ENCODE measurements at regions not wholly inside any gene's neighbourhood (a gene's known extent, or its start where the extent isn't known, plus 50 kb on each side); places are given as distances from the start of the nearest gene placed in this dataset.

DNA sequence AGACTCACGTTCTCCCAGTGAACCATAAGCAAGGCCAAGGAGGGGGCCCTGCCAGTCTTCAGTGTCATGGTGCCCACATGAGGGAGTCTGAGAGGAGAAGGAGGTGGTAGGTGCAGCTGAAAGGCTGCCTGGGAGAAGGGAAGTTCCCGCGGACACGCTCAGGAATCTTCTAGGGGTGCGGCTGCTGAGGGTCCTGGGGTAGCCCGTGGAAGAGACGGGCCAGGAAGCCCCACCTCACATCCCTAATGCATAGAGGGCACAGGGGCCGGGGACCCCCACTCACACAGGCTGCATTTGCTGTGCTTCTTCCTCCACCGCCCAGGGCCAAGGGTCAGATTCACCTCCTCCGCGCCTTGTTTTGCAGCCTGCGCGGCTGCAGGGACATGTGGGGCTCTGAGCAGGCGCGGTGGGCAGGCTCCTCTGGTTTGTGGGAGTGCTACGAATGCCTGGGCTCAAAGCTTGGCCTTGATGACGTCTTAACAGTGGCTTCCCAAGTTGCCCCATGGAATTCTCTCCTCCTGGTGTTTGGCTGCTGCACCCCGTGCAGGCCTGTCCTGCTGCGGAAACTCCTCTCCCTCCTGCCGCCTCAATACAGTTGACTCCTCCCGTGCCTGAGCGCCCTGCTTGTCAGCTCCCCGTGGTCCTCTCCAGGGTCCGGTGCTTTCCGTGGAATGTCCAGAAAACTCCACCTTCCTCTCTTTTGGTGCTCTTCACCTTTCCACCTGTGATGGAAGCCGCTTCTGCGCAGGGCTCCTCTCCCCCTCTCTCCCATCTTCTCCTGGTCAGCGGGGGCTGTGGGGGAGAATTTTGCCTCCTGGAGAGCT lies 95.7 kb downstream of the VAPA start:
- DNase-seq: no peak

DNA sequence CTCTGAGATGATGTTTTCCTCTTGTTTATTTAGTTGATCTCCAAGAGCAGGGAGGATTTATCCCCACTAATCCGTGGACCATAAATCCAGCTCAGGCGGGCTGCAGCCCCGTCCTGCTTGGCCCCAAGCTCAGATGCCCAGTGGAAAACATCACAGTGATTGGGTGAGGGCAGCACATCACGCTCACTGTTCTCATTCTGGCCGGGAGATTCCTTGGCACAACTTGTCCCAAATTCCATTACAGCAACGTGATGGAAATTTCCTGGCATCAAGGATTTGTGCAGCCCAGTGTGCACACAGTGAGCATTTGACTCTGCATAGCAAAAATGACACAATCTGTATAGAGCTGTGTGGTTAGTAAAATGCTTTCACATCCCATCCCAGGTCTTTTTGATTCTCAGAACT lies 96.8 kb downstream of the VAPA start:
- no peak for DNase-seq

DNA sequence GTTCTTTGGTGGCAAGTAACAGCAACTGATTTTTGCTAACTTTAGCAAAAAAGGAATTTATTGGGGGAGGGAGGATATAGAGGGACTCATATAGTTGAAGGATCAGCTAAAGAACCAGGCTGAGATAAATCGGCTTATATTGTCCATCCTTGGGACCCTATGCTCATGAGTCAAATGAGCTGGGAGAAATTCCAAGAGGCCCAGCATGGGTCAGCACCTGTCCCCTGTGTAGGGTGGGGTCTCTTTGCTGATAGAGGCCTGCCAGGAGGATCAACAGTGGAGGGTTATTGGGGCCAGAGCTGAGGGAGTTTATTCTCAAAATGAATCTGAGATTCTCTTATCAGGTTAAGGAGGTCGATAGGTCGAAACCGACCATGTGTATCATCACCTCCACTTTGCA lies 97.2 kb downstream of the VAPA start:
- DNase-seq: no peak

DNA sequence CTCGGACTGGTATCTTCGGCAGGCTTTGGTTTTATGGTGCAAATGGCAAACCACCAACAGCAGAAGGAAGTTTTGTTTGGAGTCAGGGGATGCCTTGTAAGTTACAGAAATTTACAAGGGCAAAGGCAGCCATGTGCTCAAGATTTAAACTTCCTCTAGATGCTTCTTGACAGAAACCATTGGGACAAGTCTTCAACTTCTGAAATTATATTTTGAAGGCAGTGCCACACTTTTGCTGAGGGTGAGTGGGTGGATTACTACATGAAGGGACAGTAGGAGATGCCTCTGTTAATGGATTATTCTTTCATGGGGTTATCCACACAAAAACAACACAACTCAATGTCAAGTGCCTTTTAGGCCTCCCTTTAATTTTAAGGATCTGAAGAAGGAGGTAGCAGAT lies 97.9 kb downstream of the VAPA start:
- DNase-seq: no peak

DNA sequence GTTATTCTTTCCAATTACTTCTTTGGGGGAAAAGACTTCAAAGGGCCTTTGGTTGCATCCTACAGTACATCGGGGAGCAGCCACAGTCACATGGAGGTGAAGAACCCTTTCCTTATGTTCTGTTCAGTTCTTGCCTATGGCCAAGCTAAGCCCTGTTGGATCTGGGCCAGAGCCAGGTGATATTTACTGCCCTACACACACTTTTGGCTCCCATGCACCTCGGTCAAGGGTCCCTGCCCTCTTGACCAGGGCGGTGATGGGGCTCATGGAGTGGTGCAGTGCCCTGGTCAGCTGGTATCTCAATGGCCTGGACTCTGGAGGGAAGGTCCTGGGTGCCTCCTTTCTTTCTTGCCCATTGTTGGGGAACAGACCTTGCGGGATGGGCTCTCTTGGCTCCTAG lies 98.7 kb downstream of the VAPA start:
- DNase-seq: no peak

DNA sequence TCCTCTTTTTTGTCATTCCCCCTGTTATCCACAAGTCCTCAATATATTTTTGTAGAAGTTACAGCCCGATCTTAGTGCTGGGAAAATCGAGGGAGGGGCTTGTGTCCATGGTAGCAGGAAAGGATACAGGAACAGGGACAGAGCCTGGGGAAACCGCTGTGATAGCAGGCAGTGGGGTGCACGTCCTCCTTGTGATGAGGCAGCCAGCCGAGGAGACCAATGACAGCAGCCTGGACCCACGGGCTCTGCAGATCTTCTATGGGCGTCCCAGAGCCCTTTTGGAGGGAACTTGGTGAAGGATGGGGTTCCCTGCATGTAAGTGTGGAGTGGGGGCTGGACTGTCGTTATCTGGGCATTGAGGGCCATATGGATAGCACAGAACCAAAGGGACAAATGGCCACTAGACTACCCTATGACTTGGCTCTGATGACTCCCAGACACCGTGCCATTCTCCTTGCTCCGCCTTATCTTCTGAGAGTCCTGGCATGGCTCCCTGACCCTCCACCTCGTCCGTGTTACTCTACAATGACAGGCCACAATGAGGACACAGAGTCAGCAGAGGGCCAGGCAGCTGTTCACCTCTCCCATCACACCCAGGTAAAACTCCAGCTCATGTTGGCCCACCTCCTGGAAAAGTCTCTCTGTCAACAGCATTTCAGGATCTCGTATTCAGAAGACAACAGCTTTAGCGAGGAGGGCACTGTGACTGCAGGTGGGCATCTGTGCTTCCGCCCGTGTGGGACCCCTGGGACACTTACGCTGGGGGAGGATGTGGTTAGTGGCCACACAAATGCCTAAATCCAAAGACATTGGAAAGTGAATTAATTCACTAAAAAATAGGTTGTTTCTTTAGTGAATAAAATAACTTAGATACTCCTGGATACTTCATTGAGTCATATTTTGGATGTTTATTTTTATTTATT lies 100.1 kb downstream of the VAPA start:
- DNase-seq: no peak

DNA sequence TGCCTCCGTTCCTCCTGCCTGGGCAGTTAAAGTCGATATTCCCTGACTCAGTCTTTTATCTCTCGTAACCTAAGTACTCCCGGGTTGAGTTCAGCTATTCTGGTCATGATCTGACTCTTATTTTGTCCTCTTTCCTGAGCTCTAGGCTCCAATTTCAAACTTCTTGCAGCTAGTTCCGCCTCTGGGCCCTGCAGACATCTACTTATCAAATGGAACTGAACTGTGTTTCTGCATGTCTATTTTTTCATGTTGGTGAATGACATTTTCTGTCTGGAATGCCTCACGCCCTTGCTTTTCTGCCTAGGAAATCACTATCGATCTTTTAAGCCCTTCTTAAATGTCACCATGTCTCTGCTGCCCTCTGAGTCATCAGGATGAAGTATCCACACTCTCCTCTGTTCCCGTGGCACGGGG lies 101.5 kb downstream of the VAPA start:
- no peak for DNase-seq

DNA sequence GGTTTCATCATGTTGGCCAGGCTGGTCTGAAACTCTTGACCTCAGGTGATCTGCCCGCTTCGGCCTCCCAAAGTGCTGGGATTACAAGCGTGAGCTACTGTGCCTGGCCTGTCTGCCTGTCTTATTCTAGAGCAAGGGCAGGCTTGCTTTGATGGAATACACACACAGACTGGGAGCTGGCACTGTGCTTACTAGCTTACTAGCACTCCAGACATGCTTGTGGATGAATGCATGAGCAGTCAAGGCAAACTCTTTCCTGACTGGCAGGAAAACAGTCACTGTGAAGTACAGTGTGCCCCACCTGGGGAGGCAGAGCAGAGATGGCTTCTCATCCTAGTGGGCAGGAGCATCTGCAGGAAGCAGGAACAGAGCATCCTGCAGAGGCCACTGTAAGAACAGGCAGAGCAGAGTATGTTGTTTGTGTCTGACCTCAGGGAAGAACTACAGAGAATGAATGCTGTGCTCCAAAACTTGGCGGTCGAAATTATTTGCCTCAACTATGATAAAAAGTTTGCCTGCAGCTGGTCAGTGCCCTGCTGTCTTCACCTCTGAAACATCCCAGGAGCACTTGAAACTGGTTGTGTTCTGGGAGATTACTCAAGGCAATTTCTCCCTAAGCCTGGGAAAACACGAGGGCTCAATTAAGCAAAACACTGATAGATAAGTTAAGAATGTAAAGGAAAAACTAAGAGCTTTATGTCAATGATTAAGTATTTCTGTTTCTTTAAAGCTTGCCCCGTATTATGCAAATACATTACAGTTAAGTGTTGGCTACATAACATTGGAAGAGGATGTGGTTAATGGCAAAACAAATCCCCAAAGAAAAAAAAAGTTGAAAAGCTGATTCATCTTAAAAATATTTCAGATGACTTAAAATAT lies 102.4 kb downstream of the VAPA start:
- no peak for DNase-seq

DNA sequence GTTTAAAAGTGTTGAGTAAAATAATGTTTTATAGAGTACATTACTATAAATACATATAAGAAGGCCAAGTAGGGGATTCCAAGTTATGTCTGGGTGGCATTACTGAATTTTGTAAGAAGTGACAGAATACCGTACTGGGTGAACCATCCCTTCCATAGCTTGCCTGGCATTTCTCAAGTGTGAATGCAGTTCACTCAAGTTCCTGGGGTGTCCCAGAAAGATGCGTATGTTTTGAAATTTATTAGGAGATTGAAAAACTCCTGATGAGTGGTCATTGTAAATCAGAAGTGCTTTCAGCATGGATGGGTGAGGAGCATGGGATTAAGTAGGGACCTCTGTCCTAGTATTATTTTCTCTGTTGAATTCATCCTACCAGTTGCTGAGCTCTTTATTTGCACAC lies 103.2 kb downstream of the VAPA start:
- DNase-seq: no peak

DNA sequence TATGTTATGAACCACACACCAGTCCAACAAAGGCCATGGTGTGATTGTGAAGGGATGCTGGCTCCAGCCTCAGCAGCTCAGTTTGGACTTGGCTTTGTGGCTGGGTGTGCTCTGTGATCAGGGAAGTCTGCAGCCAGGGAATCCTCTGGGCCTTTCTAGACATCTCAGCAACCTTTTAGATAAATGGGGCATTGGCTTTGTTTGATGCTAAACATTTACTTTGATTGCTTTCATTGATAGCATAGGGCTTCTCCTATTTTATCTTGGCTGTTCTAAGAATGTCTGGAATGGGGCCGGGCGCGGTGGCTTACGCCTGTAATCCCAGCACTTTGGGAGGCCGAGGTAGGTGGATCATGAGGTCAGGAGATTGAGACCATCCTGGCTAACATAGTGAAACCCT lies 104.5 kb downstream of the VAPA start:
- no peak for DNase-seq

DNA sequence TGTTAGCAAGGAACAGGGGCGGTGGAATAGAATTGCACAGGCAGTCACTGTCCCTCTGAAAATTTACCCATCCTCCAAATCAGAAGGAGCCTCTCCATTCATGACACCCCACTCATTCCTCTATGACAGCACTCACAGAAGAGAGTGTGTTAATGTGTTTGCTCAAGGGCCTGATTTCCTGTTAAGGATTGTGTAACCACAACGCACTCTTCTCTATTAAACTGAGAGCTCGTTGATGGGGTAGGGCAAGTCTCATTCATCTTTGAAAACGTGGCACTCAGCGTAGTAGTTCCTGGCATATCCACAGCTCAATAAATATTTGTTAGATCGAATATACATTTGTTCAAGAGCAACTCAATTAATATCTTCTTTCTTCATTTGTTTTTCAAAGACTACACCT lies 106.4 kb downstream of the VAPA start:
- peak; percentile 80 for DNase-seq

DNA sequence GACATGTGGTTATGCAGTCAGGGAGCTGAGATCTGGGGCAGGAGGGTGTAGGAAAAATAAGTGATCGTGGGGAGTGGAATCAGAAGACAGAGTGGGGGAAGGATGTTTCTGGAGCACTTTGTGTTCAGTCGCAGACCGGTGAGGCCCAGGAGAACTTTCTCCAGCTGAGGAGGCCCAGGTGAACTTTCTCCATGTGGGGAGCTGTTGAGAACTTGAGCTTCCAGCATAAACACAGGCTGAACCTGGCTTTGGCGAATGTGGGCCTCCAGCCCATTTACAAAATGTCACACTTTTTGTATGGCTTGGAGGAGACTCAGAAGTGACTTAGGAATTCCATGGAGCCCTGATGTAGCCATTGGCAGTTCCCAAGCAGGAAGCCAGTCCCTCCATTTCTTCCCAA lies 108.5 kb downstream of the VAPA start:
- DNase-seq: no peak

DNA sequence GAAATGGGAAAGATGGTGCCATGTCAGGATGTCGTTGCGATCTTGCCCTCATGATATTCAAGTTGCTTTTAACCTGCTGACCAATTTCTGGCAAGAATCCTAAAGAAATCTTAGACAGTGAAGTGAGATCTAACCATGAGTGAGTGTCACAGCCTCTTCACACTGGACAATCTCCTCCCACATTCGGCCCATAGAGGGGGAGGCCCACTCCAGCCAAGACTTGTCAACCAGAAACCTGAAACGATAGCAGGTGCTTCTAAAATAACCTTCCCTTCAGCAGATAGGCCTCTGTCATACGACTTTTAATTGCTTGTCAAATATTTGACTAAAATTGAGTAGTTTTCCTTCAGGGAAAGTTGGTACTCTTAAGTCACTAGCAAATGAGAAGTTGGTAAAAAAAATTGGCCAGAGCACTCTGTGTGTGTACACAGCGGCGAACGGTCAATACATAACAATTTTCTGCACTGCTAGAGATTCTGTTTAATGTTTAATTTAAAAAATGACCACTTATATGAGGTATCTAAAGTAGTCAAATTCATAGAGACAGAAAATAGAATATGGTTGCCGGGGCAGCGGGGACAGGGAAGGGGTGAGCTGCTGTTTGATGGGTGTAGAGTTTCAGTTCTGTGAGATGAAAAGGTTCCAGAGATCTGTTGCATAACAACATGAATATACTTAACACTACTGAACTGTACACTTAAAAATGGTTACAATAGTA lies 110.2 kb downstream of the VAPA start:
- DNase-seq: peak; percentile 83

DNA sequence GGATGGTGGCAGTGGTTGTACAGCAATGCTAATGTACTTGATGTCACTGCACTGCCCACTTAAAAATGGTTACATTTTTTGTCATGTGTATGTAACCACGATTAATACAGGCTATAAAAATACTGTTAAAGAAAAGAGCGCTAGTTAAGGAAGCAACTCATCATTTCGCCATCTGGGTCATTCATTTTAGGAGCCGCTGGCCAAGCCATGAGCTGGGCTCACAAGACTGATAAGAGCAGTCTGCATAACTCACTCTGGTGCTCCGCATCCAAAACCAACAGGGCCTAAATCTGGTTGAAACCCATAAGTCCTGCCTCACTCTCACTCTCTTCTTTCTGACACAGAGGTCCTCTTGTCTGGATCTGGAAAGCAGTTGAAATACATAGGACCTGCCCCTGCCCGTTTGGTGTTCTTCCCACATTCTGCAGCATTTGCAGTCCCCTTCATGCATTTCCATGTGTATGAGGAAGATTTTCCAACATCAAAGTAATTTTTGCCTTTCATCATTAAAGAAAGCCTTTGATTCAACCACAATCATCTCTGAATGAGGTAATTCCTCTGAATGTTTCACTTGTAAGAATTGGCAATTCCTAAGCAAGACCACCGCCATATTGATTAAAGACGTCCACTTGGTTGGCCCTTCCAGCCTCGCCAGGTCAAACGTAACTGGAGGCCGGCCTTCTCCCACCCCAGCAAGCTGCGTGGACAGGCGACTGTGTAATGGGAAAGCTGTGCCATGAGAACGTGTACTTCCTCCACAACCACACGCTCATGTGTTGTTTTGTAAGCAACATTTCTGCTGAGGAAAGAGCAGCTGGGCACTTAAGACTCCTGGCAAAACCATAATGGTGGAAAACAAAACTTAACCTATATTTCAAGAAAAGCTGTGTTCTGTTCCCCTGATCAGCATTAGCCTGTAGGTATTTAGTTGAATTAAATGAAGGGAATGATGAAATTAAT lies 112.2 kb downstream of the VAPA start:
- no peak for DNase-seq

DNA sequence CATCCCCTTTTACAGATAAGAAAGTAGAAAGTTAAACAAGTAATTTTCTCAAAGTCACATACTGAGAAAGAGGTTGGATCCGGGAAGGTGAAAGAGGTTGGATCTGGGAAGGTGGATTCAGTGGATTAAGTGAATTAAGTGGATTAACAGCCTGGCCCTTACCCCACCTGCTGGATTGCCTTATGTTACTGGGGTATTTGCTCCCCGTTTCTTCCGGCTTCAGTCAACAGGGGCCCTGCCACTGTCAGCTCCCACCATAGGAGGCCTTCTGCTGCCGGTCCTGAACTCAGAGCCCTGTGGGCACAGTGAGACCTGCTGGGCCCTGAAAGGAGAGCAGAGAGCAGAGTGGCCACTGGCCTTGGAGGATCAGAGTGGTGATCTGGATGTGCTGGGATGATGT lies 113.2 kb downstream of the VAPA start:
- no peak for DNase-seq

DNA sequence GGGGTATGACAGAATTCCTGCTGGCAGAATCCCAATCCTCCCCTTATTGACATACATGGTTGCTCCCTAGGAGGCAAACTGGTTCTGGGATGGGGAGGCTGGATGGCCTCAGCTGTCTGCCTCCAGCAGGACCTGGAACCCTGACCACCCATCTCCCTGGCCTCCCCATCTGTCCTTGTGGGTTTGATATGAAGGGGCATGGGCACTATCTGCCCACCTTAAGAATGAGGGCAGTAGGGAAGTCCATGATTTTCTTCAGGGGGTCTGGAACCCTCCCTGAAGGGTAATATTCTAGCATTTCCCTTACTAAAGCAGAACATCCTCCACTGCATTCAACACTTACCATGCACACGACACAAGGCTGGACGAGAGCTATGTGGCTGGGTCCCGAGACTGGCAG lies 113.6 kb downstream of the VAPA start:
- DNase-seq: no peak

DNA sequence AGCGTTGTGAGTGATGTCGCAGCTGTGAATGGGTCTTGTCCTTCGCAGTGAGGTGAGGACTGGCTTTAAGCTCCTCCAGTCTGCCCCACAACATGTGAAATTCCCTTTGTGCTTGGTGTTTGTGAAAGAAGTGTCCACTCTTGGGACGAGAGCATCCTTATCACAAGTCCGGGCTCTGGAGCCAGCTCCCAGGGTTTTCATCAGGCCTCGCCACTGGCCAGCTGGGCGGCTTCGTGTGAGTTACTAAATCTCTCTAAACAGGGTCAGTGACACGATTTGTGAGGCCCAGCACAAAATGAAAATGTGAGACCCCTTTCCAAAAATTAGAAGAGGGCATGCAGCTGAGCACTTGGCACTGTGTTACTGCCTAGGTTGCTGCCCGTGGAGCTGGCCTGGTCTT lies 115.9 kb downstream of the VAPA start:
- DNase-seq: no peak

DNA sequence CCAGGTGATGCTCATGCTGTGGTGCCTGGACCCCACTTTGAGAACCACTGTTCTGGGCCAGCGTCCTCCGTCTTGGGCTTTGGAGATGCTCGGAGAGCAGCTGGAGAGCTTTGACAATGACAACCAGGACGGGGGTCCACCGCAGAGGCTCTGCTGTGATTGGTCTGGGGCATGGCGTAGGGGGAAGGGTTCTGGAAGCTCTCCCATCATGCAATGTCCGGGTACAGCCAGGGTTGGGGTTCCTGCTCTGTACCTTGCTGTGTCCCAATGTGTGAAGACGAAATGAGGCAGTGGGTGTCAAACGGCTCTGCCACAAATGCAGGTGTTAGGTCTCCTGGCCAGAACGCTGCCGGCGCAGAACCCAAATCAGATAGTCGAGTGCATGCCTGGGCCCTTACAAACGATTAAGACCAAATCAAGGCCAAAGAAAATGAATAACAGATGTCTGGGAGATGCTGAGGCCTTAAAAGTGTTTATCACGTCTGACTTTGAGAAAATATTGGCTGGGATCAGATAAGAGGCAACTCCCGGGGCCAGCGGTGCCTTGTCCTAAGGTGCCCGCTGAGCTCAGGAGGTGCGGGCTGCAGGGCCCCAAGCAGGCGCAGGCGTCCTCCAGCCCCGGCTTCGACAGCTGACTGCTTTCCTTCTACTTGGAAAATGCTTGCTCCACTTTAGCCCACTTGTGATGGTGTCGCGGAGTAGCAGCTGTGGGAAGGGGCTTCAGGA lies 117.2 kb downstream of the VAPA start:
- no peak for DNase-seq

DNA sequence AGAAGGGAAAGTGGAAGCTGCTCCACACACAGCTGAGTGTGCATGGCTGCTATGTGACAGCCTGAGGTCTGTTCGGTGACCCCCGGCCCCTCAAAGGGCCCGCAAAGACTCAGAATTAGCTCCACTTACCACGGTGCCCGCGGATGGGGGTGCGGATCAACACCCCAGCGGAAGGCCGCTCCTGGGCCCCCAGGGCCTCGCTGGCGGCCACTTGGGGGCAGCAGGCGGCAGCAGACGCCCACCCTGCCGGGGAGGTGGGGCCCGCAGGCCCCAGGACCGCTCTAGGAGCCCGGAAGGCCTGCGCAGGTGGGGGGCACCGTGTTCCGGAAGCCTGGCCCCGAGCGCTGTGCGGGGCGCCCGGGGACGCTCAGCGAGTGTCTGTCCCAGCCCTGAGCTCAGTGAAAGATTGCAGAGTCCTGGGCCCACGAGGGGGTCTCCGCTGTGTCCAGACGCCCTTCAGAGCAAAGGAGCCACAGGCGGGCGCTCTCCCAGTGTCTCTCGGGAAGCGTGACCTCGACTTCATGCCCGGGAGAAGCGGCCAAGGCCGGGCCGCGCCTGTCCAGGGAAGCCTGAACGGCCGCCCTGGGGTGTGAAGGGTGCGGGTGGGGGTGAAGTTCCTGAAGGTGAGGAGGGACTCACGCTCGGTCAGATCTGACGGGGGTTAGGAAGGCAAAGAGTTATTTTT lies 118.7 kb downstream of the VAPA start:
- DNase-seq: no peak

DNA sequence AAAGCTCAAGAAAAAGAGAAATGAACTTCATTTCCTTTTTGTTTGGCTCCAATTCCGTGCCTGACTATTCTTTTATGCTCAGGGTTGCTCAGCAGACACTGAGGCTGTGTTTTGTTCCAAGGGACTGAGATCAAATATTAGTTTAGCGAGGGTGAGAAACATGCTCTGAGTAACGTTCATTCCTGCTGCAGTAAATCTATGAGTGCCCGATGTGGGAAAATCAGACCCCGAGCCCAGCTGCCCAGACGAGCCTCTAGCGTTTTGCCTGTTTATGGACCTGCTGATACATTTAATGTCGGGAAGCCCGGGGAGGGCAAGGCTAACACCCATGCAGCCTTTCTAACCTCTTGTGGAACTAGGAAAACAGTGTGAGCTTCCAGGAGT lies 119.2 kb downstream of the VAPA start:
- DNase-seq: no peak

Measured in NCI-H1092 (cell line).